ENCODE measurements at regions not wholly inside any gene's neighbourhood (a gene's known extent, or its start where the extent isn't known, plus 50 kb on each side); places are given as distances from the start of the nearest gene placed in this dataset.

DNA sequence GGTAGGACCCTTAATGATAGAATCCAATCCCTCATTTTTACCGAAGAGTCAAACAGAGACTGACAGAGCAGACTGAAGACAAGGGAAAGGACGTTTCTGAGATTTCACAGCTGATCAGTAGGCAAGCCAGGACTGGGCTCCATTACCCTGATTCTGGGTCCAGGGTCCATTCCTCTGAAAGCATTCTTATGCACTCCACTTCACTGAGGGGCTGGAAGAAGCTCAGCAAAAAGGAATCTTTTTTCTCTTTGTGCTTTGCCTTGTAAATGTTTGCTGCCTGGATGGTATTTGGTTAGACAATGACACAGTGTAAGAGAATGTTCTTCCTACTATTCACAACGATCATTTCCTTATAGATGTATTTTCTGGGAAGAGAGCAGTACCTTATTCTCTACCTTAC lies 331.3 kb upstream of the PROX1 start:
- no peak for TF ChIP-seq POLR2A (IDR thresholded peaks at IDR 0.05)
- TF ChIP-seq, protein P1, sequence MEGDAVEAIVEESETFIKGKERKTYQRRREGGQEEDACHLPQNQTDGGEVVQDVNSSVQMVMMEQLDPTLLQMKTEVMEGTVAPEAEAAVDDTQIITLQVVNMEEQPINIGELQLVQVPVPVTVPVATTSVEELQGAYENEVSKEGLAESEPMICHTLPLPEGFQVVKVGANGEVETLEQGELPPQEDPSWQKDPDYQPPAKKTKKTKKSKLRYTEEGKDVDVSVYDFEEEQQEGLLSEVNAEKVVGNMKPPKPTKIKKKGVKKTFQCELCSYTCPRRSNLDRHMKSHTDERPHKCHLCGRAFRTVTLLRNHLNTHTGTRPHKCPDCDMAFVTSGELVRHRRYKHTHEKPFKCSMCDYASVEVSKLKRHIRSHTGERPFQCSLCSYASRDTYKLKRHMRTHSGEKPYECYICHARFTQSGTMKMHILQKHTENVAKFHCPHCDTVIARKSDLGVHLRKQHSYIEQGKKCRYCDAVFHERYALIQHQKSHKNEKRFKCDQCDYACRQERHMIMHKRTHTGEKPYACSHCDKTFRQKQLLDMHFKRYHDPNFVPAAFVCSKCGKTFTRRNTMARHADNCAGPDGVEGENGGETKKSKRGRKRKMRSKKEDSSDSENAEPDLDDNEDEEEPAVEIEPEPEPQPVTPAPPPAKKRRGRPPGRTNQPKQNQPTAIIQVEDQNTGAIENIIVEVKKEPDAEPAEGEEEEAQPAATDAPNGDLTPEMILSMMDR (IDR thresholded peaks at IDR 0.05): no peak
- no peak for TF ChIP-seq POLR2AphosphoS5 (IDR thresholded peaks at IDR 0.05)
